DND-41 (cell line): ENCODE measurements at regions not wholly inside any gene's neighbourhood (a gene's known extent, or its start where the extent isn't known, plus 50 kb on each side); places are given as distances from the start of the nearest gene placed in this dataset.

Source experiments
- ATAC-seq: fragments of 200-7000 bp; cut with Tn5 transposase; 3 replicates; pipeline ENCODE4 v1.9.1; 2021; ENCODE audit warnings: low read depth; ENCODE audit not compliant: insufficient read depth
- DNase-seq: peaks from one replicate; pipeline ENCODE4 v3.0.0-alpha.2; 2020
- H2AFZ ChIP-seq: 2 replicates; pipeline ENCODE4 v1.6.0; 2012; ENCODE audit warnings: low read depth, low read length
- H3K27ac ChIP-seq: 2 replicates; pipeline ENCODE4 v1.5.1; 2012; ENCODE audit warnings: low read length, inconsistent platforms
- H3K27me3 ChIP-seq: fragments of 200-600 bp; sonication (generic); 2 replicates; pipeline ENCODE4 v1.6.0; 2012; ENCODE audit warnings: low read length, mild to moderate bottlenecking, inconsistent platforms; ENCODE audit not compliant: insufficient read depth, poor library complexity
- H3K36me3 ChIP-seq: 2 replicates; pipeline ENCODE4 v1.5.1; 2012; ENCODE audit warnings: low read length, inconsistent platforms; ENCODE audit not compliant: insufficient read depth
- H3K4me1 ChIP-seq: 2 replicates; pipeline ENCODE4 v1.5.1; 2012; ENCODE audit warnings: mild to moderate bottlenecking, low read length; ENCODE audit not compliant: insufficient read depth
- H3K4me2 ChIP-seq: 2 replicates; pipeline ENCODE4 v1.6.0; 2012; ENCODE audit warnings: mild to moderate bottlenecking, moderate library complexity, low read length, inconsistent platforms; ENCODE audit not compliant: insufficient read depth
- H3K4me3 ChIP-seq, 2 experiments: fragments of 200-600 bp in 1 of 2; shearing (Covaris generic) in 1 of 2; 2 replicates each; pipeline ENCODE4 v1.5.1; 2012 to 2016; ENCODE audit warnings: inconsistent platforms in 2 of 2, low read length in 2 of 2, mild to moderate bottlenecking in 2 of 2, low read depth in 1 of 2, moderate library complexity in 1 of 2
- H3K79me2 ChIP-seq: 2 replicates; pipeline ENCODE4 v1.6.0; 2012; ENCODE audit warnings: low read length, inconsistent platforms; ENCODE audit not compliant: insufficient read depth
- H3K9ac ChIP-seq: 2 replicates; pipeline ENCODE4 v1.6.0; 2012; ENCODE audit warnings: low read depth, mild to moderate bottlenecking, inconsistent platforms, low read length, moderate library complexity
- H3K9me3 ChIP-seq: 2 replicates; pipeline ENCODE4 v1.5.1; 2012; ENCODE audit warnings: low read length, moderate library complexity, mild to moderate bottlenecking, inconsistent platforms; ENCODE audit not compliant: insufficient read depth, severe bottlenecking
- H4K20me1 ChIP-seq: 2 replicates; pipeline ENCODE4 v1.6.0; 2012; ENCODE audit warnings: low read length; ENCODE audit not compliant: insufficient read depth
- CTCF ChIP-seq: IDR thresholded peaks from 2 replicates; pipeline ENCODE4 v1.5.1; 2012; ENCODE audit warnings: borderline replicate concordance, low read length, moderate library complexity, mild to moderate bottlenecking; ENCODE audit not compliant: poor library complexity, severe bottlenecking; ENCODE audit errors: extremely low read depth
- EZH2 ChIP-seq: IDR thresholded peaks from 3 replicates; pipeline ENCODE4 v1.6.1; 2012; ENCODE audit warnings: borderline replicate concordance, low read depth, mild to moderate bottlenecking, moderate library complexity, low read length, inconsistent platforms; ENCODE audit not compliant: severe bottlenecking

GRCh38 chr11:86187027-86187426 is 57.5 kb upstream of the EED start:
- Histone ChIP-seq H3K9ac (no peak overlapping the region), H2AFZ (no peak overlapping the region), H3K36me3 (no peaks in the 10 kb centered on the region), H3K9me3 (no peaks in the 10 kb centered on the region), H3K27me3 (no peaks in the 10 kb centered on the region), H3K27ac (no peak overlapping the region), H3K4me1 (no peaks in the 10 kb centered on the region), H3K79me2 (no peaks in the 10 kb centered on the region), H4K20me1 (no peaks in the 10 kb centered on the region), H3K4me3 (no peak overlapping the region), H3K4me2 (no peak overlapping the region)
- no peak for ATAC-seq
- TF ChIP-seq CTCF (no peak), EZH2 (no peak)
- DNase-seq: no peak

- Histone ChIP-seq H3K36me3 (no peaks in the 10 kb centered on the region), H3K4me1 (no peaks in the 10 kb centered on the region), H3K4me3 (no peak overlapping the region), H3K4me2 (no peak overlapping the region), H3K9me3 (no peaks in the 10 kb centered on the region), H3K27ac (no peak overlapping the region), H3K9ac (no peak overlapping the region), H4K20me1 (no peaks in the 10 kb centered on the region), H3K27me3 (no peaks in the 10 kb centered on the region), H3K79me2 (no peaks in the 10 kb centered on the region), H2AFZ (no peak overlapping the region)
- ATAC-seq: no peak
- no peak for TF ChIP-seq EZH2
- TF ChIP-seq CTCF: no peak
- DNase-seq: no peak
Measured at GRCh38 chr11:86186386-86186785, 58.2 kb upstream of the EED start.

- DNase-seq: no peak
- H3K36me3 ChIP-seq: no peaks in the 10 kb centered on the region
- H3K9ac ChIP-seq: no peak overlapping the region
- no peak overlapping the region for H3K27ac ChIP-seq
- no peaks in the 10 kb centered on the region for H3K27me3 ChIP-seq
- no peaks in the 10 kb centered on the region for H4K20me1 ChIP-seq
- H3K79me2 ChIP-seq: no peaks in the 10 kb centered on the region
- H3K9me3 ChIP-seq: no peaks in the 10 kb centered on the region
- H3K4me2 ChIP-seq: no peak overlapping the region
- H2AFZ ChIP-seq: no peak overlapping the region
- no peaks in the 10 kb centered on the region for H3K4me1 ChIP-seq
- no peak overlapping the region for H3K4me3 ChIP-seq
- no peak for ATAC-seq
- no peak for TF ChIP-seq EZH2
- no peak for TF ChIP-seq CTCF
Measured at GRCh38 chr11:86185381-86185750, 59.2 kb upstream of the EED start.
